HCT116 (cell line): ENCODE measurements at regions not wholly inside any gene's neighbourhood (a gene's known extent, or its start where the extent isn't known, plus 50 kb on each side); places are given as distances from the start of the nearest gene placed in this dataset.

Experiments used
- CBX3 ChIP-seq: IDR thresholded peaks from 2 replicates; pipeline ENCODE4 v1.6.1; 2012; ENCODE audit warnings: low read depth
- CEBPB ChIP-seq: IDR thresholded peaks from 2 replicates; pipeline ENCODE4 v1.6.1; 2012; ENCODE audit warnings: low read depth
- EGR1 ChIP-seq: IDR thresholded peaks from 2 replicates; pipeline ENCODE4 v1.6.1; 2012; ENCODE audit warnings: low read depth
- ELF1 ChIP-seq: IDR thresholded peaks from 2 replicates; pipeline ENCODE4 v1.6.1; 2012; ENCODE audit warnings: low read depth, borderline replicate concordance
- POLR2A ChIP-seq: IDR thresholded peaks from 2 replicates; pipeline ENCODE4 v1.7.0; 2011; ENCODE audit warnings: borderline replicate concordance; ENCODE audit not compliant: insufficient read depth, insufficient read length; ENCODE audit errors: extremely low read depth
- POLR2AphosphoS5 ChIP-seq: IDR thresholded peaks from 2 replicates; pipeline ENCODE4 v1.6.1; 2011; ENCODE audit warnings: mild to moderate bottlenecking, low read depth, low read length, moderate library complexity
- RAD21 ChIP-seq: IDR thresholded peaks from 2 replicates; pipeline ENCODE4 v1.6.1; 2012; ENCODE audit warnings: low read depth, mild to moderate bottlenecking
- SIN3A ChIP-seq: IDR thresholded peaks from 2 replicates; pipeline ENCODE4 v1.6.1; 2012; ENCODE audit warnings: low read depth
- TF ChIP-seq, protein P1 (sequence below): IDR thresholded peaks from 2 replicates; pipeline ENCODE4 v1.6.1; 2011; ENCODE audit warnings: mild to moderate bottlenecking, low read length, moderate library complexity; ENCODE audit not compliant: insufficient replicate concordance; ENCODE audit errors: extremely low read depth
- TF ChIP-seq, protein P2 (sequence below), 3 experiments: fragments of 200-600 bp in 1 of 3; sonication (generic) in 1 of 3; IDR thresholded peaks in 2 of 3; conservative IDR thresholded peaks in 1 of 3; 2 replicates each; pipeline ENCODE4 v1.5.1; 2012 to 2017; ENCODE audit warnings: low read depth in 2 of 3, low read length in 2 of 3, antibody characterized with exemption in 1 of 3, borderline replicate concordance in 1 of 3, control low read depth in 1 of 3, mild to moderate bottlenecking in 1 of 3, mixed read lengths in 1 of 3, mixed run types in 1 of 3, moderate library complexity in 1 of 3; ENCODE audit not compliant: insufficient read depth in 1 of 3

GRCh38 chr1:8082945-8083344 is 56.8 kb upstream of the ERRFI1 start:
- no peak for TF ChIP-seq ELF1
- TF ChIP-seq RAD21 = no peak
- no peak for TF ChIP-seq SIN3A
- no peak for TF ChIP-seq CEBPB
- TF ChIP-seq, protein P1, sequence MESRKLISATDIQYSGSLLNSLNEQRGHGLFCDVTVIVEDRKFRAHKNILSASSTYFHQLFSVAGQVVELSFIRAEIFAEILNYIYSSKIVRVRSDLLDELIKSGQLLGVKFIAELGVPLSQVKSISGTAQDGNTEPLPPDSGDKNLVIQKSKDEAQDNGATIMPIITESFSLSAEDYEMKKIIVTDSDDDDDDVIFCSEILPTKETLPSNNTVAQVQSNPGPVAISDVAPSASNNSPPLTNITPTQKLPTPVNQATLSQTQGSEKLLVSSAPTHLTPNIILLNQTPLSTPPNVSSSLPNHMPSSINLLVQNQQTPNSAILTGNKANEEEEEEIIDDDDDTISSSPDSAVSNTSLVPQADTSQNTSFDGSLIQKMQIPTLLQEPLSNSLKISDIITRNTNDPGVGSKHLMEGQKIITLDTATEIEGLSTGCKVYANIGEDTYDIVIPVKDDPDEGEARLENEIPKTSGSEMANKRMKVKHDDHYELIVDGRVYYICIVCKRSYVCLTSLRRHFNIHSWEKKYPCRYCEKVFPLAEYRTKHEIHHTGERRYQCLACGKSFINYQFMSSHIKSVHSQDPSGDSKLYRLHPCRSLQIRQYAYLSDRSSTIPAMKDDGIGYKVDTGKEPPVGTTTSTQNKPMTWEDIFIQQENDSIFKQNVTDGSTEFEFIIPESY = no peak
- TF ChIP-seq, protein P2, sequence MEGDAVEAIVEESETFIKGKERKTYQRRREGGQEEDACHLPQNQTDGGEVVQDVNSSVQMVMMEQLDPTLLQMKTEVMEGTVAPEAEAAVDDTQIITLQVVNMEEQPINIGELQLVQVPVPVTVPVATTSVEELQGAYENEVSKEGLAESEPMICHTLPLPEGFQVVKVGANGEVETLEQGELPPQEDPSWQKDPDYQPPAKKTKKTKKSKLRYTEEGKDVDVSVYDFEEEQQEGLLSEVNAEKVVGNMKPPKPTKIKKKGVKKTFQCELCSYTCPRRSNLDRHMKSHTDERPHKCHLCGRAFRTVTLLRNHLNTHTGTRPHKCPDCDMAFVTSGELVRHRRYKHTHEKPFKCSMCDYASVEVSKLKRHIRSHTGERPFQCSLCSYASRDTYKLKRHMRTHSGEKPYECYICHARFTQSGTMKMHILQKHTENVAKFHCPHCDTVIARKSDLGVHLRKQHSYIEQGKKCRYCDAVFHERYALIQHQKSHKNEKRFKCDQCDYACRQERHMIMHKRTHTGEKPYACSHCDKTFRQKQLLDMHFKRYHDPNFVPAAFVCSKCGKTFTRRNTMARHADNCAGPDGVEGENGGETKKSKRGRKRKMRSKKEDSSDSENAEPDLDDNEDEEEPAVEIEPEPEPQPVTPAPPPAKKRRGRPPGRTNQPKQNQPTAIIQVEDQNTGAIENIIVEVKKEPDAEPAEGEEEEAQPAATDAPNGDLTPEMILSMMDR (IDR thresholded peaks at IDR 0.05 in 2 of 3, conservative IDR thresholded peaks at IDR 0.05 in 1 of 3; ENCODE audit: borderline replicate concordance in 1 of 3, insufficient read depth in 1 of 3, low read depth in 2 of 3, low read length in 2 of 3) = no peak
- TF ChIP-seq EGR1 = no peak
- TF ChIP-seq POLR2AphosphoS5 = no peak
- TF ChIP-seq CBX3 = no peak
- no peak for TF ChIP-seq POLR2A
